ENCODE measurements at regions not wholly inside any gene's neighbourhood (a gene's known extent, or its start where the extent isn't known, plus 50 kb on each side); places are given as distances from the start of the nearest gene placed in this dataset.
"Not testable (repeated sequence)": the region's sequence is repeated elsewhere in the genome, so short reads cannot be mapped to it uniquely, and the experiment has no call there.

DNA sequence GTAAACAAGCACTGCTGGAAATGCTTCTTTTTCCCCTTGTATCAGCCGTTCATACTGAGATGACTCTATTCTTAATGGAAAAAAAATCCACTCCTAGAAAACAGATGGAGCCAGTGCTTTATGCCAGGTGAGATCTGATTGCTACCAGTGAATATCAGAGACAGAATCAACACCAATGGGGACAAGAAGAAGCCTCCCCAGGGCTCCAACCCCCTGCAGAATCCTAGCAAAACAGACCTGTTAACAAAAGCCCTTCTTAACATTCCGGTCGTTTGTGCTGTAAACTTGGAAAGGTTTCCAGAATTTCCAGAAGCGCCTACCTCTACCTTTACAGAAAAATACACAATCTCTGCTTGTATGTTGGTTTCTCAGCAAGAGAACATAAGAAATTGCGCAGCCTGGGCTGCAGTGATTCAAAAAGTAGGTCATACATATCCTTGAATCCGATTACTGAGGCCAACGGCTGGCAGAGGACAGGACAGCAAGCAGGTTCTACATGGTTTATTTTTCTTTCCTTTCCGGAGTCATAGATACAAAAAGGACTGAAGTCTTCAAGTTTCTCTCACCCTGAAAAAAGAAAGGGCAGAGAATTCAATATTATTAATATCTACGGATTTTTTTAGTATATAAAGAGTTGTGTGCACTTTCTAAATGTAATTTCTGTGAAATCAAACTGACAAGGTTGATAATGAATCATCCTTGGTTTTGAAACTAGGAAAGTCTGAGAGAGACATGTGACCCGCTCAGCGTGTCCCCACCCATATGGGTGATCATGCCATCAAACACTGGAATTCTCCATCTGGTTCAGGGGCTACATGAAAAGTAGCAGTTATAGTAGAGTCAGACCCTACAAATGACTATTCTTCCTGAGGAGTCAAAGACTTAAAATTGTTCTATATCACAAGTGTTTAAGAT, 266.7 kb upstream of the MGAT5 start:
- in situ Hi-C loops (cut with HindIII; ENCODE audit: low pct_unique_long_range_greater_than_20kb, low sequenced_read_pairs) = no loop called here
- no peak for DNase-seq (ENCODE audit: low read depth, low spot score)

DNA sequence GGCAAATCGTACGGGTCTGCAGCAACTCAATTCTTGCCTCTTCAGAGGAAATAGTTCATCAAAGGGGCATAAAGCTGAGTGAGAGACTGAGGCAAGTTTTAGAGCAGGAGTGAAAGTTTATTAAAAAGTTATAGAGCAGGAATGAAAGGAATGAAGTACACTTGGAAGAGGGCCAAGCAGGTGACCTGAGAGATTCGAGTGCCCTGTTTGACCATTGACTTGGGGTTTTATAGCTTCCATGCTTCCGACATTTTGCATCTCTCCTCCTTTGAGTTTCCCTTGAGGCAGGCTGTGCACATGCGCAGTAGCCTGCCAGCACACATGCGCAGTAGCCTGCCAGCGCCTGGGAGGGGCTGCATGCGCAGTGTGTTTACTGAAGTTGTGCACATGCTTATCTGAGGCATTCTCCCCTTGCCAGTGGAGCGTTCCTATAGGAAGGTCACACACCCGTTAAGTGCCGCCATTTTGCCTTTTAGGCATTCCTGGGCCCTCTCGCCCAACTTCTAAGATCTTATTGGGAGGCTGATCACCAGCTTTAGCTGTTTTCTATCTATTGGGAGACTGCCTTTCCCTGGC, 265.5 kb upstream of the MGAT5 start:
- in situ Hi-C loops (cut with HindIII; ENCODE audit: low pct_unique_long_range_greater_than_20kb, low sequenced_read_pairs) = no loop called here

DNA sequence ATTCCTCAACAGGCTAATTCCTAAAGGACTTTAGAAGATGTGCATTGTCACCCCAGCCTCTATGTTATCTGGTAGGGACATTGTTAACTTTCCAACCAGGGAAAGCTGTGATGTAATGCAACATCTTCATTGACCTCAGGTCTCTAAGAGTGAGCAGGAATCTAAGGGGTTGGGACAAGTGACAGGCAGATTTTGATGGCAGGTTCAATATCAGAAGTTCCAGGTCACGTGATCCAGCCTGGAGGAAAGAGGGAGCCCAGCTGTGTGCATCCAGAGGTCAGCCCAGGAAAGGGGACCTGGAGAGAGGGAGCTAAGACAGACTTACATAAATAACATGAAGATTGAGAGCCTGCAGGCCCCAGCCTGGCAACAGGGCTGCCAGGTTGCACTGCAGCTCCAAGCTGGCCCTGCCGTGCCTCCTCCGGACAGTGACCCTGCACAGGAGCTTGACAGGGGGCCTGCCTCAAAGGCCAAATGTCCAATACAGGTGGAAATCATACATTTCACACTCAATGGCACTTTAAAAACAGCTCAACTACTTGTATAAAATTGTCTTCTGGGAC, 262.2 kb upstream of the MGAT5 start:
- in situ Hi-C loops (cut with HindIII; ENCODE audit: low pct_unique_long_range_greater_than_20kb, low sequenced_read_pairs) = no loop called here
- DNase-seq (ENCODE audit: low read depth, low spot score) = no peak

More for the DNA sequence above, 265.5 kb upstream of the MGAT5 start:
- DNase-seq (ENCODE audit: low read depth, low spot score) = no peak

DNA sequence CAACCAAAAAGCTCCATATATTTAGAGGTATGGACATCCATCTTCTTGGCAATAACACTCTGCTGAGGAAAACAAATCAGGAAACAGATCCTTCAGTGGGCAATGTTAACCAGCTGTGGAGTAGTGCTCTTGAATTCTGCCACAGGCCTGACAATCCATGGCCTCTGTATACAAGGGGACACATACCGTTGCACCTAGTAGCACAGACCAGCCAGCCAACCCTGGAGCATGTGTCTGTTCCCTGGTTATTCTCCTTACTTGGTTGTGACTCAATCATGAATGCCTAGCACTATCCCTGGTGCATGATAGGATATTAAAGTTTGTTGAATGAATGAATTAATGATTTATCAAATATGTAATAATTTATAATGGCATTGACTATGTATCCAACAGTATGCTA, 261.4 kb upstream of the MGAT5 start:
- in situ Hi-C loops (cut with HindIII; ENCODE audit: low pct_unique_long_range_greater_than_20kb, low sequenced_read_pairs) = no loop called here
- no peak for DNase-seq (ENCODE audit: low read depth, low spot score)

DNA sequence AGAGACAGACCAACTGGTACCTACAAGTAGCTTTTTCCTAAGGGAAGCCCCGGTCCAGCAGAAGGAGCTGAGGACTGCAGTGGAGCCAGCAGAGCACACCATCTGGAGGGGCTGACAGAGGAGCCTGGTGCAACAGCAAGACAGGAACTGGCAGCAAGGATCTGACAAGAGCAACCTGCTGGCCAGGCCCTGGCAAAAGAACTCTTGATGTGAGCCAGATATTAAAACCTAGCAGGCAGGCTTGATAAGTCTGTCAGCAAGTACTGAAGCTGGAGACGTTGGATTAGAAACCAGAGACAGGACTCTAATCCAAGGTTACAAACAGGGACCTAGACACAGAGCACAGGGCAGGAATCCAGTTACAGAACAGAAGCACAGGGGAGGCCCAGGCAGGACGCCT, 260.7 kb upstream of the MGAT5 start:
- no peak for DNase-seq (ENCODE audit: low read depth, low spot score)
- in situ Hi-C loops (cut with HindIII; ENCODE audit: low pct_unique_long_range_greater_than_20kb, low sequenced_read_pairs) = no loop called here

DNA sequence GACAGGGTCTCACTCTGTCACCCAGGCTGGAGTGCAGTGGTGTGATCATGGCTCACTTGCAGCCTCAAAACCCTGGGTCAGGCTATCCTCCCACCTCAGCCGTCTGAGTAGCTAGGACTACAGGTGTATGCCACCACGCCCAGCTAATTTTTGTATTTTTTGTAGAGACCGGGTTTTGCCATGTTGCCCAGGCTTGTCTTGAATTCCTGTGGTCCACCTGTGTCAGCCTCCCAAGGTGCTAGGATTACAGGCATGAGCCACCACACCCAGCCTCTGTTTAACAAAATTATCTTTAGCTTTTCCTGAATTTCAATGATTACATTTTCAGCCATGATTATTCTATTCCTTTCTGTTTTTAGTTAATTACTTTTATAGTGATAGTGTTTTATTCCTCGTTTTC, 255.1 kb upstream of the MGAT5 start:
- in situ Hi-C loops (cut with HindIII; ENCODE audit: low pct_unique_long_range_greater_than_20kb, low sequenced_read_pairs); DNase-seq (ENCODE audit: low read depth, low spot score): not testable (repeated sequence)

DNA sequence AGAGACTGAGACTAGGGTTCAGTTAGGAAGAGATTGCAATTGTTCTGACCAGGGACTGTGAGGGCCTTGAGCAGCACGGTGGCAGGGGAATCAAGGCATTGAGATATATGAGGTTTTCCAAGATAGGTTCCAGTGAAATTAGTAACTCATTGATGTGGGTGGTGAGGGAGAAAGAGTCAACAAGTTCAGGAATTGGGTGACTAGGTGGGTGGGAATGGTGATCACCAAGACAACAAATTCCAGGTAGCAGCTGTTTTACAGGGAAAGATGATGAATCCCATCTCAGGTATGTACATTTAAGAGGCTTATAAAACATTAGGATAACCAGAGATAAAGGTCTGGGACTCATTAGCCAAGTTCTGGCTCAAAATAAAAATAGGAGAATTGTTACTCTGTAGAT, 251.5 kb upstream of the MGAT5 start:
- in situ Hi-C loops (cut with HindIII; ENCODE audit: low pct_unique_long_range_greater_than_20kb, low sequenced_read_pairs) = no loop called here
- DNase-seq (ENCODE audit: low read depth, low spot score) = no peak

DNA sequence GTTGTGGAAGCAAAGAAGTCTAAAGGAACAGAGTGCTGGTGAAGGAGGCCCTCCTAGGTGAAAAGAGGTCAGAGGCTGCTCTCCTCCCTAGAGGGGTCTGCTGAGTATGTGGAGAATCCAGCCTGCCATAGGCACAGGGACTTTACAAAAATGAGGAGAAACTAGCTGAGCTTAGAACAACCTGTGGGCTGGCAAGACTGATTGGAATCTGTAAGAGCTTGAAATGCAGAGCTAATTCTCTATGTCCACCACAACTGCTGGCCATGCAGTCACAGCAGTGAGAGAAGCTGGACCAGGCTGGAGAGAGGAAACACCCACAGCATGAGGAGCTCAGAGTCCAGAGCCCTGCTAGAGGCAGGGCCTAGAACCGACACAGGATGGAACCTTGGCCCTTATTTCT, 251.0 kb upstream of the MGAT5 start:
- no peak for DNase-seq (ENCODE audit: low read depth, low spot score)
- in situ Hi-C loops (cut with HindIII; ENCODE audit: low pct_unique_long_range_greater_than_20kb, low sequenced_read_pairs) = no loop called here

DNA sequence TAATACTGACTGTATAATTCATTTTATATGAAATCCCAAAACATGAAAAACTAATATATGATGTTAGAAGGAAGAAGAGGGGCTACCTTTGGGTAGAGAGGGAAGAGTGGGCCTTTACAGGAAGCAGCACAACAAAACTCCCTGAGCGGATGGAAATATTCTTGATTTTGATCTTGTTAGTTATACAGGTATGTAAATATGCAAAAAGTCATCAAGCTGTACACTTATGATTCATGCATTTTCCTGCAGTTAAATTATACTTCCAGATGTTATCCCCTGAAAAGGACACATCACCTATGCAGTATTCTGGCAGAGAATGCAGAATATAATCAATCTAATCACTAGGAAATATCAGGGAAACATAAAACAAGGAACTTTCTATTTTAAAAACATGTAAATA, 249.4 kb upstream of the MGAT5 start:
- in situ Hi-C loops (cut with HindIII; ENCODE audit: low pct_unique_long_range_greater_than_20kb, low sequenced_read_pairs) = no loop called here
- DNase-seq (ENCODE audit: low read depth, low spot score) = no peak

DNA sequence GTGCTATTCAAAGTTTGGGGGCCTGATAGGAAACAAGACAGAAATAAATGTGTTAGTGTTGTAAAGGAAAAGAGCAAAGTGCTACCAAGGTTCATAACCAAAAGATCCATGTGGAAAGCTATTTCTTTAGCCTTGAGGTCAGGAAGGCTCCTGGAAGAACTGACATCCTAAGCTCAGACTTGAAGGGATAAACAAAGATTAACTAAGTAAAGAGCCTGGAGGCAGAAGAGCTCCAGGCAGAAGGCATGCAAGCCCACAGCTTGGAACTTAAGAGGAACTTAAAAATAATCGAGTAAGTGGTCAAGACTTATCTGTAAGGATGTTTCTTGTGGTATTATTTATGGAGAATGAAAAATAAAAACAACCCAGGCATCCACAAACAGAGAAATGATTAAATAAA, 245.0 kb upstream of the MGAT5 start:
- no peak for DNase-seq (ENCODE audit: low read depth, low spot score)
- in situ Hi-C loops (cut with HindIII; ENCODE audit: low pct_unique_long_range_greater_than_20kb, low sequenced_read_pairs) = no loop called here

DNA sequence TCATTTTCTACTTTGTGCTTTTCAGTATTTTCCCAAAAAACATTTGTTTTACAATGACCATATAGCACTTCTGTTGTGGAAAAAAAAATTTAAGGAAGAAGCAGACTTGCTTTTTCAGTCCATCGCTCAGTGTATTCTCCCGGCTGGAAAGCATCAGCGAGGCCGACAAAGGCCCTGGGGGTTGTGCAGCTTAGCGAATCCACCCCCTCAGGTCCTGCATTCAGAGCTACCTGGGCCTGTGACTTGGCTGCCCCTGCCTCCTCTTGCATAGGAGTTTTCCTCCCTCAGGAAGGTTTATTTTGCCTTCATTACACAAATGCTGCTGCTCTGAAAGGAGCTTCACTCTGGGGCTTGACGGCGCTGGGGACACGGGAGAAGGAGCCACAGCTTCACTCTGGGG, 244.4 kb upstream of the MGAT5 start:
- no peak for DNase-seq (ENCODE audit: low read depth, low spot score)
- in situ Hi-C loops (cut with HindIII; ENCODE audit: low pct_unique_long_range_greater_than_20kb, low sequenced_read_pairs) = no loop called here

DNA sequence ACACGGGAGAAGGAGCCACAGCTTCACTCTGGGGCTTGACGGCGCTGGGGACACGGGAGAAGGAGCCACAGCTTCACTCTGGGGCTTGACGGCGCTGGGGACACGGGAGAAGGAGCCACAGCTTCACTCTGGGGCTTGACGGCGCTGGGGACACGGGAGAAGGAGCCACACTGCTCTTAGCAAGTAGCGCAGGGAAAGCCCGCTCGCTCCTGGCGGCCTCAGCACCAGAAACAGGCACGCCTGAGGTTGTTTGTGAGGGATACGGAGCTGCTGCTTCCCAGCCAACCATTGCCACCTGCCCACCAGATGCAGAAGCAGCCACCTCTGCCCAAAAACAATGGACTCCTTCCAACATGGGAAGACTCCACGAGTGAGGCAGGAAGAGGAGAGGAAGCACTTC, 244.0 kb upstream of the MGAT5 start:
- DNase-seq (ENCODE audit: low read depth, low spot score); in situ Hi-C loops (cut with HindIII; ENCODE audit: low pct_unique_long_range_greater_than_20kb, low sequenced_read_pairs): not testable (repeated sequence)

DNA sequence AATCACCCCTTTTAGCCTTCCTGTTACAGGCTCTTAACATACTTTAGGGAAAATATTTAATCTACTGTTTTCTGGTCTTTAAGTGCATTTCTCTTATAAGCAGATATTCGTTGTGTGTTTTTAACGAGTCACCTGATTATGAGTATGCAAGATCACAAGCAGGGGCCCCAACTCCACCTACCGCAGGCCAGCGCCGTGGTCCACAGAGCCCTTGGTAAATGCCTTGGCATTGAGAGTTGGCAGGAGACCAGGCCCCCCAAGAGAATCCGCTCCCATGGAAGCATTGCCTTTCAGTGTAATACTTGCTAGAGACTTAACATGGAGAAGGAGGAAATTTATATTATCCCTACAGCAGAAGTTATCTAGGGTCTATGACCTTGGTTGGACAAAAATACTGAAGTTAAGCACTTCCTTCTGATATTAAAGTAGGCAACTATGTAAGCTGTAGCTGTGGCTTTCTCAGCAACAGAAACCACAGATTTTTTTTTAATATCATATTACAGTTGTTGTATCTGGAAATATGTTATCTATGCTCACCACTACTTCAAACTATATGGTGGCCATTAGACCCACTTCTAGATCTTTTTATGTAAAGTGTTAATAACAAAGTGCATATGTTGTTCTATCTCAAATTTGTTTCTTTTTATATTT, 241.8 kb upstream of the MGAT5 start:
- in situ Hi-C loops (cut with HindIII; ENCODE audit: low pct_unique_long_range_greater_than_20kb, low sequenced_read_pairs) = no loop called here
- DNase-seq (ENCODE audit: low read depth, low spot score) = no peak

DNA sequence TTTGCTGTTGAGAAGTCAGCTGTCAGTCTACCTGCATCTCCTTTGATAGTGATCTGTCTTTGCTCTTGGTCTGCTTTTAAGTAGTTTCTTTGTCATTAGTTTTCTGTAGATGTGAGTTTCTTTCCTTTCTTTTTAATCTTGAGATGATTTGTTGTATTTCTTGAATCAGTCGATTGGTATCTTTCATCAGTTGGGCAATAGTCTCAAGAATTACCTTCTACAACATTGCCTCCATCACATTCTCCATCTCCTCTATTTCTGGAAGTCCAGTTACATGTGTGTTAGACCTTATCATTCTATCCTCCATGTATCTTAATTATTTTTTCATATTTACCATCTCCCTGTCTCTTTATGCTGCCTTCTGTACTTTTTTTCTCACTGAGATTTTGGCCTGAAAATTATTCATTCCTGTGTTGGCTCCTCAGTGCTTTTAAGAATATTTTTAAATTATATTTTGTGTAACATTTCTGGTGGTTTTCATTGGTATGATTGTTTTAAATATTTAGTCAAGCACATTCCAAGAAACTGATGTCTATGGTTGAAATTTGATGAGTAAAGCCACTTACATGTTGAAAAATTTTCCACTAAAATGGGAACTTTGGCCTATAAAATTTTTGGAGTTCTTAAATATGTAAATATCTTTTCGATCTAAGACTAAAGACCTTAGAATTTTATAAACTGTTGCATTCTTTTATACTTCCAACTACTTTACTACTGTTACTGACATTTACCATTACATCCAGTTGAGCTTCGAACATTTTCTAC, 239.5 kb upstream of the MGAT5 start:
- in situ Hi-C loops (cut with HindIII; ENCODE audit: low pct_unique_long_range_greater_than_20kb, low sequenced_read_pairs) = no loop called here
- no peak for DNase-seq (ENCODE audit: low read depth, low spot score)

DNA sequence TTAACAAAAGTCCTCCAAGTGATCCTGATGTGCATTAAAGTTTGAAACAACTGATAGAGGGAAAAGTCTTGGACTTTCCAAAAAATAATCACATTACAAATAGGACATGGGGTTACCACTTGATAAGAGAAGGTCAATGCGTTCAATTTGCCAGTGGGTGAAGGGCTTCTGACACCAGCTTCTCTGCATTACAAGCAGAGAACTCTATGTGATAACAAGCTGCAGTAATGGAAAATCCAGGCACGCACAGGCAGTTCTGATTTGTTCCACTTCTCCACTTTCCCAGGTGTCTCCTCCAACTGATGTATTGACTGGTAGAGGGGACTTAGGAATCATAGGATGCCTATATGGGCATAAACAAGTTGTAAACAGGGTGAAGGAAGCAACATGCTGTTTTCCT, 234.0 kb upstream of the MGAT5 start:
- in situ Hi-C loops (cut with HindIII; ENCODE audit: low pct_unique_long_range_greater_than_20kb, low sequenced_read_pairs) = no loop called here
- DNase-seq (ENCODE audit: low read depth, low spot score) = no peak

DNA sequence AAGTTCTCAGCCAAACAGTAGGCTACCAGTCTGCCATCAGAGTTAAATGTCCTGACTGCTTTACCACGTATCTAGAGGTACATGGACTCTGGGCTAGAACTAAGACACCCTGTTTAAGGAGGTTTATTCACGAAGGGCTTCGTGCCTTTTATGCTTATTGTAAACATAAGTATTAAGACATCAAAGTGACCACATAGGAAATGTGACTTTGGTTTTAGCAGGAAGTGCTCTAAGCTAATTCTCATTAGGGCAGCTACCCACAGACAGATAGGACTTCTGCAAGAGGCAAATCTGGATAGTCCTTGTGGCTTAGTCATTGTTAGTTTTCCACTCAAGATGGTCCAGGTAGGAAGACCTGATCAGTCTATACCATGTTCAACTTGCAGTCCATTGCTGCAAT, 233.3 kb upstream of the MGAT5 start:
- no peak for DNase-seq (ENCODE audit: low read depth, low spot score)
- in situ Hi-C loops (cut with HindIII; ENCODE audit: low pct_unique_long_range_greater_than_20kb, low sequenced_read_pairs) = no loop called here

DNA sequence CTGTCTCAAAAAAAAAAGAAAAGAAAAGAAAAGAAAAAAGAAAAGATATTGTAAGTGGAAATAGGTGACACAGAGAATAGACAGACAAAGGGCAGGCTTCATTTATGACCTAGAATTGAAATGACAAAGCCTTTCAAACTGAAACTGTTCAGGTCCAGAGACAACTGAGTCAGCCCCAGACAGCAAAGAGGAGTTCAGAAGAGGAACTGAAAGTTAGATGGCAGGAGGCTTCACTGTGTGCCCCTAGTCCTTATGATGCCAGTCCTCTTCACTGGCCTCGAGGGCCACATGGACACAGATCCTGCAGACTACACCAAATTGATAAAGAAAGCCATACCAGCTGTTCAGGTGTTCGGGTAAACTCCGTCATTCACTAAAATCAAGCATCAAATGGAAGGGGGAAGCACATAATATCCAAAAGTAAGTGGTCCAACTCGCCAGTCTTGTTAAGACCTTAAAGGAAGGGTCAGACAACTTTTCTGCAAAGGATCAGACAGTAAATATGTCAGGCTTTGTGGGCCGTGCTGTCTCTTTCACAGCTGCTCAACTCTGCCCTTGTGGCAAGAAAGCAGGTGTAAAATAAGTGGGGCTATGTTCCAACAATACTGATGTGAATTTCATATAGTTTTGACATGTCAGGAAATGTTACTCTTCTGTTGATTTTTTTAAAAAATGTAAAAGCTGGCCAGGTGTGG, 231.9 kb upstream of the MGAT5 start:
- DNase-seq (ENCODE audit: low read depth, low spot score) = no peak
- in situ Hi-C loops (cut with HindIII; ENCODE audit: low pct_unique_long_range_greater_than_20kb, low sequenced_read_pairs) = no loop called here

Data from SK-MEL-5 (cell line).